Fibroblast of lung (primary cell): ENCODE measurements at regions not wholly inside any gene's neighbourhood (a gene's known extent, or its start where the extent isn't known, plus 50 kb on each side); places are given as distances from the start of the nearest gene placed in this dataset.

Experiments used
- DNase-seq, 2 donors: peaks; one replicate each; pipeline versions ENCODE4 v3.0.0 to v3.0.0-alpha.2; 2010; ENCODE audit warnings: low read depth in 2 of 2
- H2AFZ ChIP-seq: 2 replicates; pipeline ENCODE4 v1.5.1; 2012; ENCODE audit warnings: low read length, control low read depth, inconsistent platforms
- H3K27ac ChIP-seq: 2 replicates; pipeline ENCODE4 v1.5.1; 2011; ENCODE audit warnings: low read length, control low read depth; ENCODE audit not compliant: insufficient read depth
- H3K27me3 ChIP-seq: 2 replicates; pipeline ENCODE4 v1.5.1; 2011; ENCODE audit warnings: mild to moderate bottlenecking, low read length; ENCODE audit not compliant: control insufficient read depth, insufficient read depth
- H3K36me3 ChIP-seq: 2 replicates; pipeline ENCODE4 v1.5.1; 2011; ENCODE audit warnings: low read length; ENCODE audit not compliant: control insufficient read depth, insufficient read depth
- H3K4me1 ChIP-seq: 2 replicates; pipeline ENCODE4 v1.5.1; 2011; ENCODE audit warnings: low read length; ENCODE audit not compliant: control insufficient read depth, insufficient read depth; ENCODE audit errors: extremely low read depth
- H3K4me2 ChIP-seq: 2 replicates; pipeline ENCODE4 v1.5.1; 2011; ENCODE audit warnings: low read length, control low read depth; ENCODE audit not compliant: insufficient read depth; ENCODE audit errors: extremely low read depth
- H3K4me3 ChIP-seq, 4 experiments: fragments of 200-600 bp in 1 of 4; sonication (generic) in 1 of 4; replicated peaks in 1 of 4; 2 replicates each; pipeline ENCODE4 v1.5.1; 2011 to 2016; ENCODE audit warnings: low read length in 4 of 4, low read depth in 3 of 4, mild to moderate bottlenecking in 3 of 4, control low read depth in 2 of 4, inconsistent platforms in 1 of 4, mixed read lengths in 1 of 4; ENCODE audit not compliant: insufficient read depth in 1 of 4; ENCODE audit errors: control extremely low read depth in 1 of 4
- H3K79me2 ChIP-seq: 2 replicates; pipeline ENCODE4 v1.5.1; 2012; ENCODE audit warnings: mild to moderate bottlenecking, low read length, inconsistent platforms; ENCODE audit not compliant: control insufficient read depth, insufficient read depth
- H3K9ac ChIP-seq: 2 replicates; pipeline ENCODE4 v1.5.1; 2011; ENCODE audit warnings: mild to moderate bottlenecking, low read length, control low read depth; ENCODE audit not compliant: insufficient read depth
- H3K9me3 ChIP-seq: 2 replicates; pipeline ENCODE4 v1.5.1; 2012; ENCODE audit warnings: low read depth, low read length; ENCODE audit not compliant: control insufficient read depth, insufficient read depth
- H4K20me1 ChIP-seq: 2 replicates; pipeline ENCODE4 v1.5.1; 2011; ENCODE audit warnings: low read length; ENCODE audit not compliant: control insufficient read depth, insufficient read depth; ENCODE audit errors: extremely low read depth
- EZH2 ChIP-seq: IDR thresholded peaks from 2 replicates; pipeline ENCODE4 v1.5.1; 2012; ENCODE audit warnings: low read length, control low read depth, mild to moderate bottlenecking; ENCODE audit errors: missing control alignments
- TF ChIP-seq, protein P1 (sequence below), 2 donors: IDR thresholded peaks in 1 of 2; conservative IDR thresholded peaks in 1 of 2; 1 replicate in 1 of 2; 2 replicates in 1 of 2; pipeline ENCODE4 v1.5.1; 2011 to 2012; ENCODE audit warnings: low read length in 2 of 2, control low read depth in 1 of 2, inconsistent platforms in 1 of 2, low read depth in 1 of 2, mild to moderate bottlenecking in 1 of 2

- H4K20me1 ChIP-seq = no peaks in the 10 kb centered on the region
- no peak overlapping the region for H3K4me2 ChIP-seq
- no peak overlapping the region for H3K27ac ChIP-seq
- no peaks in the 10 kb centered on the region for H3K27me3 ChIP-seq
- H3K4me1 ChIP-seq = no peaks in the 10 kb centered on the region
- no peaks in the 10 kb centered on the region for H3K9me3 ChIP-seq
- H3K9ac ChIP-seq = no peak overlapping the region
- no peak for DNase-seq
- no peaks in the 10 kb centered on the region for H3K79me2 ChIP-seq
- no peak overlapping the region for H2AFZ ChIP-seq
- H3K4me3 ChIP-seq = no peak overlapping the region
- TF ChIP-seq EZH2 = no peak
- TF ChIP-seq, protein P1, sequence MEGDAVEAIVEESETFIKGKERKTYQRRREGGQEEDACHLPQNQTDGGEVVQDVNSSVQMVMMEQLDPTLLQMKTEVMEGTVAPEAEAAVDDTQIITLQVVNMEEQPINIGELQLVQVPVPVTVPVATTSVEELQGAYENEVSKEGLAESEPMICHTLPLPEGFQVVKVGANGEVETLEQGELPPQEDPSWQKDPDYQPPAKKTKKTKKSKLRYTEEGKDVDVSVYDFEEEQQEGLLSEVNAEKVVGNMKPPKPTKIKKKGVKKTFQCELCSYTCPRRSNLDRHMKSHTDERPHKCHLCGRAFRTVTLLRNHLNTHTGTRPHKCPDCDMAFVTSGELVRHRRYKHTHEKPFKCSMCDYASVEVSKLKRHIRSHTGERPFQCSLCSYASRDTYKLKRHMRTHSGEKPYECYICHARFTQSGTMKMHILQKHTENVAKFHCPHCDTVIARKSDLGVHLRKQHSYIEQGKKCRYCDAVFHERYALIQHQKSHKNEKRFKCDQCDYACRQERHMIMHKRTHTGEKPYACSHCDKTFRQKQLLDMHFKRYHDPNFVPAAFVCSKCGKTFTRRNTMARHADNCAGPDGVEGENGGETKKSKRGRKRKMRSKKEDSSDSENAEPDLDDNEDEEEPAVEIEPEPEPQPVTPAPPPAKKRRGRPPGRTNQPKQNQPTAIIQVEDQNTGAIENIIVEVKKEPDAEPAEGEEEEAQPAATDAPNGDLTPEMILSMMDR (conservative IDR thresholded peaks at IDR 0.05 in 1 of 2, IDR thresholded peaks at IDR 0.05 in 1 of 2; ENCODE audit: low read depth in 1 of 2, low read length in 2 of 2) = no peak
- H3K36me3 ChIP-seq = no peaks in the 10 kb centered on the region
Observed at GRCh38 chr13:107342747-107343146, 774.8 kb upstream of the ARGLU1 start.

GRCh38 chr13:107339209-107339608 lies 771.3 kb upstream of the ARGLU1 start:
- Histone ChIP-seq H3K36me3 (no peaks in the 10 kb centered on the region), H3K4me1 (no peaks in the 10 kb centered on the region), H2AFZ (no peak overlapping the region), H4K20me1 (no peaks in the 10 kb centered on the region), H3K4me2 (no peak overlapping the region), H3K9me3 (no peaks in the 10 kb centered on the region), H3K79me2 (no peaks in the 10 kb centered on the region), H3K4me3 (no peak overlapping the region), H3K27ac (no peak overlapping the region), H3K9ac (no peak overlapping the region), H3K27me3 (no peaks in the 10 kb centered on the region)
- peak; percentile 3 to 47 for DNase-seq
- TF ChIP-seq EZH2 = no peak
- TF ChIP-seq, protein P1 (conservative IDR thresholded peaks at IDR 0.05 in 1 of 2, IDR thresholded peaks at IDR 0.05 in 1 of 2; ENCODE audit: low read depth in 1 of 2, low read length in 2 of 2) = no peak

- no peak overlapping the region for H3K4me2 ChIP-seq
- H2AFZ ChIP-seq = no peak overlapping the region
- DNase-seq = no peak
- TF ChIP-seq EZH2 = no peak
- TF ChIP-seq, protein P1 (conservative IDR thresholded peaks at IDR 0.05 in 1 of 2, IDR thresholded peaks at IDR 0.05 in 1 of 2; ENCODE audit: low read depth in 1 of 2, low read length in 2 of 2) = no peak
- no peaks in the 10 kb centered on the region for H3K27me3 ChIP-seq
- H3K4me3 ChIP-seq = no peak overlapping the region
- no peaks in the 10 kb centered on the region for H4K20me1 ChIP-seq
- H3K9ac ChIP-seq = no peak overlapping the region
- no peaks in the 10 kb centered on the region for H3K79me2 ChIP-seq
- H3K9me3 ChIP-seq = no peaks in the 10 kb centered on the region
- no peaks in the 10 kb centered on the region for H3K36me3 ChIP-seq
- H3K4me1 ChIP-seq = no peaks in the 10 kb centered on the region
- H3K27ac ChIP-seq = no peak overlapping the region
Observed at GRCh38 chr13:107332188-107332587, 764.3 kb upstream of the ARGLU1 start.
